Tibial nerve (tissue), 3 donors: ENCODE measurements at regions not wholly inside any gene's neighbourhood (a gene's known extent, or its start where the extent isn't known, plus 50 kb on each side); places are given as distances from the start of the nearest gene placed in this dataset.

Source experiments
- POLR2A ChIP-seq, 2 donors: fragments of 450-650 bp; IDR thresholded peaks; one replicate each; pipeline ENCODE4 v1.6.1; 2017; ENCODE audit warnings: antibody characterized with exemption in 2 of 2, mild to moderate bottlenecking in 2 of 2, moderate library complexity in 2 of 2
- TF ChIP-seq, protein P1 (sequence below), 5 experiments: fragments of 200-600 bp in 3 of 5; fragments of 450-650 bp in 2 of 5; sonication (generic) in 3 of 5; IDR thresholded peaks; one replicate each; pipeline ENCODE4 v1.5.1; 2016 to 2019; ENCODE audit warnings: antibody characterized with exemption in 5 of 5, mild to moderate bottlenecking in 3 of 5, moderate library complexity in 2 of 5

DNA sequence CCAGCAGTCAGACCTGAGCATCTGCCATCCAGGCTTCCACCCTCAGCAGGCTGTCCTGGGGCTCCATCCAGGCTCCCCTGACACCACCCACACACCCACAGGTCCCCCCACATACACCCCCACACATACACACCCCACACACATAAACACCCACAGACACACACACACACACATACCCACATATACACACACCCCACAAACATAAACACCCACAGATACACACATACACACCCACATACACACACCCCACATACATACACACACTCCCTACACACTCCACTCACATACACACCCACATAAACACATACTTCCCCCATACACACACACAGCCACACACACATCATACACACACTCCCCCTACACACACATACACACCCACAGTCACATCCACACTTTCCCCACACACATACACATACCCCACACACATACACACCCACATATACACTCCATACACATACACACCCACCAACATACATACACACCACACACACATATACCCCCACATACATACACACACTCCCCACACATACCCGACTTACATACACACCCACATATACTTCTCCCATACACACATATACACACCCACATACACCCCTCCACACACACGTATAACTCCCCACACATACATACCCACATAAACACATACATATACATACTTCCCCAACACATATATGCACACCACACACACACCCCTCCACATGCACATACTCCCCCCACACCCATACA is 183.3 kb upstream of the ETAA1 start:
- TF ChIP-seq, protein P1, sequence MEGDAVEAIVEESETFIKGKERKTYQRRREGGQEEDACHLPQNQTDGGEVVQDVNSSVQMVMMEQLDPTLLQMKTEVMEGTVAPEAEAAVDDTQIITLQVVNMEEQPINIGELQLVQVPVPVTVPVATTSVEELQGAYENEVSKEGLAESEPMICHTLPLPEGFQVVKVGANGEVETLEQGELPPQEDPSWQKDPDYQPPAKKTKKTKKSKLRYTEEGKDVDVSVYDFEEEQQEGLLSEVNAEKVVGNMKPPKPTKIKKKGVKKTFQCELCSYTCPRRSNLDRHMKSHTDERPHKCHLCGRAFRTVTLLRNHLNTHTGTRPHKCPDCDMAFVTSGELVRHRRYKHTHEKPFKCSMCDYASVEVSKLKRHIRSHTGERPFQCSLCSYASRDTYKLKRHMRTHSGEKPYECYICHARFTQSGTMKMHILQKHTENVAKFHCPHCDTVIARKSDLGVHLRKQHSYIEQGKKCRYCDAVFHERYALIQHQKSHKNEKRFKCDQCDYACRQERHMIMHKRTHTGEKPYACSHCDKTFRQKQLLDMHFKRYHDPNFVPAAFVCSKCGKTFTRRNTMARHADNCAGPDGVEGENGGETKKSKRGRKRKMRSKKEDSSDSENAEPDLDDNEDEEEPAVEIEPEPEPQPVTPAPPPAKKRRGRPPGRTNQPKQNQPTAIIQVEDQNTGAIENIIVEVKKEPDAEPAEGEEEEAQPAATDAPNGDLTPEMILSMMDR (IDR thresholded peaks at IDR 0.05): no peak
- no peak for TF ChIP-seq POLR2A (IDR thresholded peaks at IDR 0.05)
